CD4-positive, alpha-beta T cell treated with Interleukin-1 beta for 1 hour (primary cell): ENCODE measurements at regions not wholly inside any gene's neighbourhood (a gene's known extent, or its start where the extent isn't known, plus 50 kb on each side); places are given as distances from the start of the nearest gene placed in this dataset.
A peak's percentile ranks its signal among the peaks of the same experiment; 100 is the strongest.

Experiments used
- DNase-seq, 2 donors: peaks; one replicate each; pipeline ENCODE4 v3.0.0-alpha.2; 2020 to 2022

DNA sequence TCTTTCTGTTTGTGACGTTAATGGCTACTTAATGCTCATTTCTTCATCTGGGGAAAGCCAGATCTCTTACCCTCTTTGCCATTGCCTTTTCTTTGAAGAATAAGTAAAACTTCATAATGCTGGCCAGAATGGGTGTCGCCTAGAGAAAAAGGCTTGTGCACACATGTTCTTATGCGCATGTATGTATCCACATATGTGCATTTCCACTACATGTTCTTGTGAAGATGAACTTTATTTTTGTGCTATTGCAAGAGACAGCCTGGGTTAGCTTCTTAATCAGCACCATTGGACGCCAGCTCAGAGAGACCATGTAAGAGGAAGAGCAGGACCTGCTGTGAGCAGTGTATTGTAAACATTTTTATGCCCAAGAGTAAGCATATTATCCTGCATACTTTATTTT lies 178.7 kb downstream of the SPRY1 start:
- DNase-seq = no peak

DNA sequence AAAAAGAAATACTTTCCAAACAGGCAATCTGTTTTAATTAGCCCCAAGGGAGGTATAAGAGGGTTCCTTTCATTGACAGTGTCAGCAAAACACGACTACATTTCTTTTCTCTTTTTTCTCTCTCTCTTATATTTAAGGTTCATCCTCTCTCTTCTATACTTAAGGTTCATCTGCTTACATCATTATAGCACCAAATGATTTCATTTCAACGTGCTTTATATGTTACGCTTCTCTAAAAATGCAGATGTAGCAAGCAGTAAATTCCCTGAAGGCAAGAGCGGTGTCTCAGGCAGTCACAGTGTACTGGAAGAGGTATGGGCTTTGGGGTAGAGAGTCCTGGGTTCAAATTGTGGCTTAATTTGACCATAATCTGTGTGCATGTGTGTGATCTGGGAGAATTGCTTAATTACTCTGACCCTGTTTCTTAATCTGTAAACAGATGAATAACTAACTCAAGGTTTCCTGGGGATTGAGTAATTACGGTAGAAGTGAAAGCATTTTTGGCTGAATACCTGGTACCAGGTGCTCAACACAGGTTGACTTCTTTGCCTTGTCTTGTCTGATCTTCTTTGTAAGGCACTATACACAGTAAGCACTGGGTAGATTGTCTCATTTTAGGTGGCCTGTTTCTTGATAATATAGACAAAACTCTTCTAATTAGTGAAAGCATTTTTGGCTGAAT lies 180.8 kb downstream of the SPRY1 start:
- no peak for DNase-seq

DNA sequence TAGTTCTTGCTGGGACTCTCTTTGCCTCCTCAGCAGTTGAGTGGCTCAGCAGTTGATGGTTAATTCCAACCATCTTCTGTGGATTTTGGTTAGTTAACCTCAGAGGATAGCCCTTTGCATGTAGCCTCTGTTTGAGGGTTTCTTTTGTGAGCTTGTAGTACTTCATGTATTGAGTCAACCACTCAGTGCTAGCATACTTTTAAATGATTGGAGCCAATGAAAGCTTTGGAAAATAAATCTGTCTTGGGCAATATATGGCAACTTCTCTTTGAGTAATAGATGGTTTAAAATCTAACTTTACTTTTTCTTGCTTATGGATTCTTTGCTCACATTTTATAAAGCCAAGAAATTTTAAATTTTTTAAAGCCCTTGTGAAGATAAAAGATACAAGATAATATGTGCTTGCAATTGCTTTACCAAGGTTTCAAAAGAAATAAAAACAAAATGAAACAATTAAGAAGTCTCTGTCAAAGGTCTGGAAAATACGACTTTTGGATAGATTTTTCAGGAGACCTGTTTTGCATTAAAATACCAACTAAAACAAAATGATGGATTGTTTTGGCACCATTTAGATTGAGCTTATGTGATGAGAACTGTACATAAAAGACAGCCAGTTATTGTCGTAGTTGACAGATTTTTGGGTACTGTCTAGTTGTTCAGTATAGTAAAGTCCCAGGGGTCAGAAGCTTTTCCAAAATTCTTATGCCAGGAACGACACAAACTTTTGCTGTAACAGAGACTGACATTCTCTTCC lies 181.9 kb downstream of the SPRY1 start:
- DNase-seq = no peak

DNA sequence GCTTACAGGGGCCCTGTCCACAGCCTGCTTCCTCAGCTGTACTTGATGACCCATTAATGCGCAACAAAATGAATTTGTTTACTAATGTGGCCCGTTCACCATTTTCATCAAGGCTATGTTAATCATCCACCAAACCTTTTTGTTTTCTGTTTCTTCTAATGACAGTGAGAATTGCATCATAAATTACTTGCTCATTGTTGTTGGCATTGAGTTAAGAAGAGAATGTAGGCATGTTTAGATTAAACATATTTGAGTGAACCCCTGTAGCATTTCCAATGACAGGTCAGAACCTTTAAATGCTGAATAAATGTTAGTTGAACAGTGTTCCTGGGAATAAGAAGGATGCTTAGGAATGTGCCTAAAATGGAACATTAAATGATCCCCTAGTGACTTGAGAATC lies 183.4 kb downstream of the SPRY1 start:
- no peak for DNase-seq

DNA sequence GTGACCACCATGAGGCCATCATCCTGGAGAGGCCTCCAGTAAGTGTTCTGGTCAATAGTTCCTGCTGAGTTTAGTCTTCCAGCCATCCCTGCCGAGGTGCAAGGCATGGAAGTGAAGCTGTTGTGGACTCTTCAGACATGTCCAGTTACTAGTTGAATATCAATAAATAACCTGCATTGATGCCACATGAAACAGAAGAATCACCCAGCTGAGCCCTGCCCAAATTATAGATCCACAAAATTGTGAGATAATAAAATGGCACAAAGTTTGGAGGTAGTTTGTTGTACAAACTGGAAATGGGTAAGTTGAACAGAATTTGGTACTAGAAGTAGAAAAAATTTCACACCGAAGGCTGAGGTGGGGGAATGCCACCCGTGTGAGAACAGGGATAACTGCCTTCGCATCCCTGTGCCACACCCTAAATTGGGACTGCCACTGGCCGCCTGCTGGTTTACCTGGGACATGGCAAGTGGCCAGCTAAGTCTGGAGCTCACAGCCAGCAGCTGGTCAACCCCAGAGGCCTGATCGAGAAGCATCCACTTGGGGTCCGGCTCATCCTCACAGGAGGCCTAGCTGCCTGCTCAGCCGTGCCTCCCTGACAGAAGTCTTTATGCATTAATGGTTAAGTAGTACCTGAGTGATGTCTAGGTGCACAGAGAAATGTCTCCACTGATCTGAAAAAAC lies 184.5 kb downstream of the SPRY1 start:
- DNase-seq = no peak

DNA sequence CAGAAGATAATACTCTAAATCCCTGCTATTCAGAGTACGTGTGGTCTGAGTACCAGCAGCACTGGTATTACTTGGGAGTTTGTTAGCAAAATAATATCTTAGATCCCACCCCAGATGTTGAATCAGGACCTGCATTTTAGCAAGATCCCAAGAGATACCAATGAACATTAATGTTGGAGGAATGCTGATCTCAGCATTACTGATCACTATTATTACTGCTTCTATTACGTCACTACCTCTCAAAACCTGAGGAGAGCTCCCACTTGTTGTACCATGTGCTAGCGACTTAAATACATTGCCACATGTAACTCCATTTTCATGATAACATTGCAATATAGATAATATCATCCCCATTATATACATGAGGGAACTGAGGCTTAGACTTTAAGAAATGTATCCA lies 185.2 kb downstream of the SPRY1 start:
- DNase-seq = no peak

DNA sequence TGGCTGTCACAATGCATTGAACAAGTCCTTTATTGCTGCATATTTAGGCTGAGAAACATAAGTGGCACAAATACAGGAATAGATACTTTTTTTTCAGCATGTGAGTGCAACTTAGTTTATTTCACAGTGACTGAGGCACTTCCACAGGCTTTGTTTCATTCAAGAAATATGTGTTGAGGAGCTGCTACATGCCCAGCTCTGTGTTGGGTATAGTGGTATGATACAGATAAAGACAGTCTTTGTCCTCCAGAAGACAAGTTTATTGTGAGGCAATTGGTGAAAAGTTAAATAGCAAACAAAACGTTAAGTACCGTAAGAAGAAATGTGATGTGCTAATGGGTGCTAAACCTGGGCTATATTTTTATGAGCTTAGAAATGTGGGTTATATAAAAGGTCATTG lies 186.4 kb downstream of the SPRY1 start:
- DNase-seq = no peak

DNA sequence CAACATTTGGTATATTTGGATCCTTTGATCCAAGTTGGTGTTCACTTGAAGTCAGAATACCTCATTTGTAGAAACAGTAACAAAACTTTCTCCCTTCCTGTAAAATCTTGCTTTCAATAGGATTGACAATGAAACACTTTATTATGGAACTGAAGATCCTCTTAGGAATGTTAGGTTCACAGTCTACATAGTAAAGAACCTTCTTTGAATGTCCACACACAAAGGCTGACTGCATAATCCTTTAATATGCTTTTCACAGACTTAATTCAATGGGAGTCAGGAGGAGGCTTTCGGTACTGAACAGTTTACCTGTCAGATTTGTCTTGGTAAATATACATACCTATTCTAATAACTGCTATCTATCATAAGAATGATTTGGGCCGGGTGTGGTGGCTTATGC lies 188.5 kb downstream of the SPRY1 start:
- DNase-seq = no peak

DNA sequence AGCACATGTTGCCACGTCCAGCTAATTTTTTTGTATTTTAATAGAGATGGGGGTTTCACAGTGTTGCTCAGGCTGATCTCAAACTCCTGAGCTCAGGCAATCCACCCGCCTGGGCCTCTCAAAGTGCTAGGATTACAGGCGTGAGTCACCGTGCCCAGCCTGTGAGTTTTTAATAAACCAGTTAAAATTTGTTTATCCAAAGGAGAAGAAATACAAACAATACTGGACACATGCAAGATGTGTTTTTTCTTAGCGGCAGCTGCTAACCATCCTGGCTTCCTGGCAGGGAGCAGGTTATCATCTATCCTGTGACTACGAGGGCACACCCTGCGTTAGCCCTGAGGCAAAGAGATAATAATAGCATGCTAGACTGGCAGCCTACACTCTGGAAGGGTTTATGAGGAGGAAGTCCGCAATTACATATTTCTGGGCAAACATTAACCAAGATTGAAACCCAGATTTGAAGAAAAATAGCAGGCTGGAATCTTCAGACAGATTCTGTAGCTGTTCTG lies 191.4 kb downstream of the SPRY1 start:
- no peak for DNase-seq

DNA sequence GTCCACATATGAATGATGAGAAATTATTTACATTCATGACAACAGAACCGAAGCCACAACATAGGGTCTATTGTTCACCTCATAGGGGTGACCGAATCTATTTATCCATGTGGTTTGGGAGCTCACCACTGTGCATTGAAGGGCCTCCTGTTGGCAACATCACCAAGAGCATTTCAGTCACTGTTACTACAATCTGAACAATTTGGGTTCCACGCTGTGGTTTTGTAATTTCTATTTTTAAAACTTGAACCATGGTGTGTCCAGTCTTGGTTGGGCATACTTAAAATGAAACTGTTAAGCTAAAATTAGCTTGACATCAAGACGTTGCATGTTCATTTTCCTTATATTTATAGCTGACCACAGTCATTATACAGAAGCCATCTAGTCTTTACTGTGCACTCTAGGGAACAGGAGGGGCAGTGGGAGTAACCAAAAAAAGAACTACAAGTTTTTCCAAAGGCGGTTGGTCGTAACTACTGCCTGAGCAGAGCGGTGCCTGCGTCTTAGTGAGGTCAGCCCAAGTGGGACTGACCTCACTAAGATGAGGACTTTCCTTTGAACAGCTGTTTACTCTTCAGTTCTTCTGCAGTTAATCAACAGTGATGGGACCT lies 192.1 kb downstream of the SPRY1 start:
- no peak for DNase-seq

DNA sequence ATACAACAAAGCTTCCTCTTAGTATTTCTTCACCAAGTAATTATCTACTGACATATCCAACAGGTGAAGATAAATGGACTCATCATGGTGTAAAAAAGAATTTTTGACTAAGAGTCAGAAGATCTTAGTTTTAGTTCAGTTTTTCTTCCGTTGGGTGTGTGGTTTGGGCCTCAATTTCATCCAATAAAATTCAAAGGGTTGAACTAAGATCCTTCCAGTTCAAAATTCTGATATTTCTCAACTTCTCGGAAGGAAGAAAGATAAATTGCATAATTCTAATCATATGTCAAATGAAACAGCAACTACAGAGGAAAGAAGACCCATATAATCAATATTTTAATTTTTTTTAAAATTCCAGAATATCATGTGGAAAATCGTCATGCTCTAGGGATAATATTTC lies 192.7 kb downstream of the SPRY1 start:
- no peak for DNase-seq

DNA sequence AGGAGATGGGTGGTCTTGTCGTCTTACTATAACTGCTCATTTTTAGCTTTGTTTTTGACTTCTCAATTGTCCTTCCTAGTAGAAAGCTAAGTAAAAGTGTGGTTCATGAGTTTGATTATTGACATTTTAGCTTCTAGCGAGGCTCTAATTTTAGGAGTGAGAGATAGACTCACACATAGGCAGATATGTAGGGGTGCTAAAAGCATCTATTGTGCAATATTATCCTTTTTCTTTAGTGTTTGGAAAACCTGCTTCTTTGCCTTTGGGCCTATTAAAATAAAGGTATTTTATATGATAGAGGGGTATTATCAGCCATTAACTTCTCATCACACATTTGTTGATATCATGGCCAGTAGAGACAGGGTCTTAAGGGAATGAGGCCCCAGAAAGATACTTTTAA lies 195.3 kb downstream of the SPRY1 start:
- DNase-seq = no peak

DNA sequence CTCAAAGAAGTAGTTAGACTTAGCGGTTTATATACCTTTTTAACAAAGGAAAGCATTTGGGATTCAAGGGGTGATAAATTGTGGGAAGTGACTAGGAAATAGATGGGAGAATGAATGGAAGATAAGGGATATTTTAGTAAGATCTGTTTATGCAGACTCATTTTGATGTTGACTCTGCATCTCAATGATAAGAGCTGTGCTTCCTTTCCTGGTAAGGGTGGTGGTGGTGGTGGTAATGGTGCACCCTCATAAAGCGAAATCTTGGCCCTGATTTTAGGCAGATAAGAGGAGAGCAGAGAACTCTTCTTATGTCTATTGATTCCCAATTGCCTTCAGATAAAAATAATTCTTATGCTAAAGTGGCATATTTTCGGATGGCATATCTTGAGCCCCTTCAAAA lies 197.1 kb downstream of the SPRY1 start:
- DNase-seq = no peak

DNA sequence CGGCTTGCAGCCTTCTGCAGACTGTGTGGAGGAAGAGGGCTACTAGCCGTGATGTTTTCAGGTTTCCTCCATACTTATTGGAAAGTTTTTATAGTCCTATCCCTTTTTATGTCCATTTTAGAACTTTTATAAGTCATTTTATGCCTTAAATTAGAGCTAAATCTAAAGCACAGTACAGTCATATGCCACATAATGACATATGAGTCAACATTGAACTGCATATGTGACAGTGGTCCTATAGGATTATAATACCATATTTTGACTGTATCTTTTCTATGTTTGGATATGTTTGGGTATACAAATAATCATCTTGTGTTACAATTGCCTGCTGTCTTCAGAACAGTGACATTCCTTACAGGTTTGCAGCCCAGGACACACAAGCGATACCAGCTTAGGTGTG lies 200.2 kb downstream of the SPRY1 start:
- DNase-seq = no peak

DNA sequence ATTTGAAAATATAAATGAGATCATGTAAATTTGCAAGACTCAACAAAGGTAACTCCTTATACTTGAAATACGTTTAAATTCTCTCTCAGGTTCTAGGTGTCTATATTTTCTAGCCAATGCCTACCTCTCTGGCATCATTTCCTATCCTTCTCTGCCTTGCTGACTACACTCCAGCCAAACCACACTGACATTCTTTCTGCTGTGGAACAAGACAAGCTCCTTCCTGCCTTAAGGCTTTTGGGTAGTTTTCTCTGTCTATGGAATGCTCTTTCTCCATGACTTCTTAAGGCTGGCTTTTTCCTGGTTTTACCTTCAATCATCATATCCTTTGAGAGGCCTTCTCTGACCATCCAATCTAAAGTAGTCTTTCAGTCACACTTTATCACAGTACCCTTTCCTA lies 201.0 kb downstream of the SPRY1 start:
- no peak for DNase-seq

DNA sequence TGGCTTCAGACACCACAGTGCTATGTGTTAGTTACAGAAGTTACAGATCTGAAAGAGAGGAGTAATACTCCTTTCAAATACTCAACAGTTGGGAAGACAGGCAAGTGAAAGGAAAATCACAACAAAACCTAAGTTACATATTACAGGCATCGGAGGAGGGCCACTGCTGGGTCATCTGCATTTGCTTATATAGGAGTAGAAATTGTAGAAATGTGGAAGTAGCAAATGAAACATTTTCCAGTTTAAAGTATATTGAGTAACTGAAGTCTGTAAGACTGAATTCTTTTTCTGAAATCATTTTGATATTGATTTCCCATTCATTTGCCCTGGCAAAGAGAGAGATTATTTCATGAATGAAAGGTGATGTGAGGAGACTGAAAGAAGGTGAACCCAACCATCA lies 201.7 kb downstream of the SPRY1 start:
- DNase-seq = no peak

DNA sequence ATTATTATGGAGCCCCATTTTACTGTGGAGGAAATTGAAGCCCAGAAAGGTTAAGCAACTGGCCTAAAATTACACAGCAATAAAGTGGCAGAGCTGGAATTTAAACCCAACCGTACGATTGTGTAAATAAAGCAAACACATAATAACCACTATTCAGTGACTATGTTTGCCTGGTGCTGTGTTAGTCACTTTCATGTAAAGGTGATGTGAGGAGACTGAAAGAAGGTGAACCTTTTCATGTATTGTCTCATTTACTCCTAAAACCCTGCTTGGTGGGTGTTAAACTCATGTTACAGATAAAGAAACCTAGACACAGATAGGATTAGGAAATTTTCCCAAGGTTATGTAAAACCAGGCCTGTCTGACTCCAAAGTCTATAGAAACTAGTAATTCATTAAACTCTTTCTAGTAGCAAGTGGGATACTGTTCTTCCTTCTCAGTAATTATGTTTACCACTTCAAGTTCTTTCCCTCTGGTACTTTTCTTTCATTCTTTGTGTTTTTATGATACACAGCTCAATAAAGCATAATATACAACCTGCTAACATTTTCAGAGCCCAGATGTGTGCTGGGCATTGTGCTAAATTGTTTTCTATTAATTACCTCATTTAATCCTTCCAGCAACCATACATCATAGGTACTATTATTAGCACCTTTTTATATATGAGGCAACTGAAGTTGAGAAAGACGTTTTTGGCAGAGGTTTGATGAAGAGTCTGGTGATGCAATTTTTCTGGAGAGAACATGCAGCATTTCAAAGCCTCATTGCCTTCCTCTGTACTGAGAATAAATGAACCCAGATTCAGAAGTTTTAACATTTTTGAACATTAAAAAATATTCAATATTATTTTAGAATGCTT lies 202.7 kb downstream of the SPRY1 start:
- no peak for DNase-seq

DNA sequence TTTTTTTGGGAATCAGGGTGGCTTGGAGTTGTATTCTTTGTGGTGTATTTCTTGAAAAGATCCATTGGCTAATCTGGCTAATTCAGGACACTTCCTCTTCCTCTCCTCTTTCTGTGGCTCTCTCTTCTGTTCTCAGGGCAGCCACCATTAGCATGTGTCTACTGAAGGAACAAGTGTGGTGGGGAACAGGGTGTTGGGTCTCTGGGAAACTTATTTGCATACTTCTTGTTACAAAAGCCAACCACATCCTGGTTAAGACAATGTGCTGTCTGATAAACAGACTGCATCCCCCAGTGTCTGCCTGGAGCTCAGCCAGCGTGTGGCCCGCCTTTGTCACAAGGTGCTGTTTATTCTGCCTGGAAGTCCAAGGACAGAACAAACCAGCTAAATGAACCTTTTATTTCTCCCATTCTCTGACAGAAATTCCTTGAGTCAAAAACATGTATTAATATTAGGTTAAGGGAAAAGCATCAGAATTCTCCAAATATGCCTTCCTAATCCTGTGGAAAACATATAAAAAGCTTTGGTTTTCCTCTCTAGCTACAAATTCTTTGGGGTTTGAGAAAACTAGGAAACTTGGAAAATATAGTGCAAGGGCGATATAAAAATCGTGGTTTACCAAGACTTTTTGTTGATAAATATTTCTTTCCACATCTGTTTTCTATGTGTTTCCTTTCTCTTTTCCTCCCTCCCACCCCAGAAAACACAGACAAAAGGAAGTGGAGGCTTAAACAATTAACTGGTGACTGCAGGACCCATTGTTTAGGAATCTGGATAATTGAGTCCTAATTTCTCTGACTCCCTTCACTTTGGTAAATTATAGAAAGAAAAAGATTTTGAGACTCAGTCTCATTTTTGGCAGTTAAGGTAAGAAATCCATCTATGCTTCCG lies 203.6 kb downstream of the SPRY1 start:
- peak; percentile 55 to 73 for DNase-seq

DNA sequence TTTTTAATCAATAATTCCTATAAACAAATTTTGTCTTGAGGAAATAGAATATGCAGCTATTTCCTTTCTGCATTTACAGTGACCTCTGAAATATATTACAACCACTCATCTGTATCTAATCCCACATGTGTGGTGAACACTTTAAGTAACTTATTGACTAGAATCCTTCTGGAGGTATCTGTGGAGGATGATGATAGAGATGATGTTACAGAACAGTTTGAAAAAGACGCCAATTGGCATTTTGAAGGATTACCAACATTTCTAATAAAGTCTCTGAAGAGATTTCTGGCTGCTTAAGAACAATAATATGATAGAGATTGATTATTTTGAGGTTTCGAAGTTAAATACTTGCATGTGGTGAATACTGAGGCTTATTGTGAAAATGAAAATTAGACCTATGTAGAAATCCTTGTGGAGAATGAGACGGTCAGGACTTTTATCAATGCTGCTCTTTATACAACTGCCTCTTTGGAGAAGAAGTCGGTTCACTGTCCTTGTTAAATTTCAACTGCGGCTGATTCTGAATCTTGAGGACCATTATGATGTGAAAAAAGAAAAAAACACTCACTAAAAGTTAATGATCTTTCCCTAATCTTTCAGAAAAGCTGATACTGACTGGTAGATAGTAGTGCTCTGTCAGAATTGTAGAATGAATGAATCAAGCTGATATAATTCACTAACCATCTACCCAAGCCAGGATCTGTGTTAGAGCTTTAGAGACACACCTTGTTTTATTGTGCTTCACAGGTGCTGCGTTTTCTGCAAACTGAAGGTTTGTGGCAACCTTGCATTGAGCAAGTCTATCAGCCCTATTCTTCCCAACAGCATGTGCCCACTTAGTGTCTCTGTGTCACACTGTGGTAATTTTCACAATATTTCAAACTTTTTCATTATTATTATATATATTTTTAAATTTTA lies 204.7 kb downstream of the SPRY1 start:
- no peak for DNase-seq

DNA sequence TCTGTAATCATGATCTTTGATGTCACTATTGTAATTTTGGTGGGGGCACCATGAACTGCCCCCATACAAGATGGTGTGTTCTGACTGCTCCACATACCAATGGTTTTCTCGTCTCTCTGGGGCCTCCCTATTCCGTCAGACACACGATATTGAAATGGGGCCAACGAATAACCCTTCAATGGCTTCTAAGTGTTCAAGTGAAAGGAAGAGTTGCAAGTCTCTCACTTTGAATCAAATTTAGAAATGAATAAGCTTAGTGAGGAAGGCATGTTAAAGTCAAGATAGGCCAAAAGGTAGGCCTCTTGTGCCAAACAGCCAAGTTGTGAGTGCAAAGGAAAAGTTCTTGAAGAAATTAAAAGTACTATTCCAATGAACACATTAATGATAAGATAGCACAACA lies 205.4 kb downstream of the SPRY1 start:
- DNase-seq = no peak
